ENCODE measurements at regions not wholly inside any gene's neighbourhood (a gene's known extent, or its start where the extent isn't known, plus 50 kb on each side); places are given as distances from the start of the nearest gene placed in this dataset.

DNA sequence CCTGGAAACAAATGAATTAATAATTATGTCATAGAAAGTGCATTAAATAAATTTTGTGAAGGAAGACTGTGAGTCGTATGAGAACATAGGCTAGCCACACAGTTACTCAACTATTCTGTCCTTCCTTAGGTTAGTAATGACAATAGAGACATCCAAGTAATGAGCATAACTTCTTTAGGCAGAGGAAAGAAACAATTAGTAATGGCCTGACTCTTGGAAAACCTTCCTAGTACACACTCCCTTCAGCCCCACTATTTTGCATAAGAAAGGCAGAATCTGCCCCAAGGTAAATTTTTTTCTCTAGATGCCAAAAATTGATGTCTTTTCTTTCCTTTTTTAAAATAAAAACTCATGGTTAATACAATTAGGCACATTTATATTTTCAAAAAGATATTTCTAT lies 1619.0 kb upstream of the WWC1 start:
- intact Hi-C loops (cut with micrococcal nuclease): no loop called here
- Mint-ChIP-seq H3K4me1 (ENCODE audit: low read depth) (no peaks in the 10 kb centered on the region), H3K27me3 (no peaks in the 10 kb centered on the region), H3K9me3 (peaks cover 56% of the 10 kb centered on the region), H3K36me3 (ENCODE audit: low read depth) (no peaks in the 10 kb centered on the region), H3K4me3 (no peak overlapping the region), H3K27ac (no peak overlapping the region)

DNA sequence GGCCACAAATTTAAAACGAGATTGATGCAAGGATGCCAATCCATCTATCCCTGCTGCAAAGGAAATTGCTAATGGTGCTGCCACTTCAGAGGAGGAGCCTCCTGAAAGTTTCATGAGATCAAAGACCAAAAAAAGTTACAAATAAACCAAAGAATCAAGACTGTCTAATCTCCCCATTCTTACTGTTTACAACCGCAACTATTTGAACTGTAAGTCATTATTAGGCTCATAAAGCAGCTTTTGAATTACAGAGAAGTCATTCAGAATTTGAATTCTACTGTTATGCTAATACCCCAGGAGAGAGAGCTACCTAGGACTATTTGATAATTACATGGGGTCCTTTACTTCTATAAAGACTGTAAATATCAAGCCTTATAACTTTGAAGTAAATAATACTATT lies 1613.6 kb upstream of the WWC1 start:
- no peaks in the 10 kb centered on the region for H3K36me3 Mint-ChIP-seq (ENCODE audit: low read depth)
- H3K4me1 Mint-ChIP-seq (ENCODE audit: low read depth): no peaks in the 10 kb centered on the region
- no peak overlapping the region for H3K27ac Mint-ChIP-seq
- intact Hi-C loops (cut with micrococcal nuclease): no loop called here
- H3K27me3 Mint-ChIP-seq: no peaks in the 10 kb centered on the region
- H3K4me3 Mint-ChIP-seq: no peak overlapping the region
- peaks cover 54% of the 10 kb centered on the region for H3K9me3 Mint-ChIP-seq

DNA sequence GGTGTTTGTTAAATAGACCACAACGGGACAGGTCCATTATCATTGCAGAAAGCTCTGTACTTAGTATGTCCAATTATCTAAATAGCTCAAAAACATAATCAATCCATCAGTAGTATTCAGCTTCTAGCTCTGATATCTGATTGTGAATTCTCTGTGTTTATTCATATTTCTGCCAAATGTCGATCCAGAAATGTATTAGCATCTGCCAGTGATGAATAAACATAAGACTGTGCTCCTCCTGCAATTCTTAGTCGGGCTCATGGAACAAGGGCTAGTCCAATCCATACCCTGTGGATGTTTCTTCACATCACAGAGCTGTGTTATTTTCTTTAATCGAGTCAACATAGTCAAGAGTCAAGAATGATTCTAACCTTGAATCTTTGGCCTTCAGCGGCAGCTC lies 1612.1 kb upstream of the WWC1 start:
- H3K27ac Mint-ChIP-seq: no peak overlapping the region
- H3K4me1 Mint-ChIP-seq (ENCODE audit: low read depth): no peaks in the 10 kb centered on the region
- peaks cover 46% of the 10 kb centered on the region for H3K9me3 Mint-ChIP-seq
- H3K36me3 Mint-ChIP-seq (ENCODE audit: low read depth): no peaks in the 10 kb centered on the region
- H3K4me3 Mint-ChIP-seq: no peak overlapping the region
- no peaks in the 10 kb centered on the region for H3K27me3 Mint-ChIP-seq
- intact Hi-C loops (cut with micrococcal nuclease): no loop called here

DNA sequence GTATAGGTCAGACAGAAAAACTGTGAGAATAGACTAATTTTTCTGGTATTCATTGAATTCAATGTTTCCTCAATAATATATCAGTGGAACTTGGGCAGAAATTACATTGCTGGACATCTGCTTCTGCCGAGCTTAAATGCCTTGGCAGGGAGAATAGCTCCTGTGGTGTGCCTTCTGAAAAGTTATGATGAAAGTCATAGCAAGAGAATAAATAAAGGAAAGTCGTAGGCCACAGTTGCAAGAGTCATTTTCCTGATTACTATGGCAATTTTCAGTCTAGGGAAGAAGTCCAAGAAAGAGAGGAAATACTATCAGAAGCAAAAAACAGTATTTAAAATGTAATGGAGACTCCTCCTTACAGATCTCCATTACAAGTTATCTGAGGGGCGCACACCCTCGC lies 1596.1 kb upstream of the WWC1 start:
- H3K9me3 Mint-ChIP-seq: peaks cover 26% of the 10 kb centered on the region
- no peaks in the 10 kb centered on the region for H3K36me3 Mint-ChIP-seq (ENCODE audit: low read depth)
- intact Hi-C loops (cut with micrococcal nuclease): no loop called here
- H3K4me3 Mint-ChIP-seq: no peak overlapping the region
- H3K27ac Mint-ChIP-seq: no peak overlapping the region
- H3K27me3 Mint-ChIP-seq: no peaks in the 10 kb centered on the region
- H3K4me1 Mint-ChIP-seq (ENCODE audit: low read depth): no peaks in the 10 kb centered on the region

DNA sequence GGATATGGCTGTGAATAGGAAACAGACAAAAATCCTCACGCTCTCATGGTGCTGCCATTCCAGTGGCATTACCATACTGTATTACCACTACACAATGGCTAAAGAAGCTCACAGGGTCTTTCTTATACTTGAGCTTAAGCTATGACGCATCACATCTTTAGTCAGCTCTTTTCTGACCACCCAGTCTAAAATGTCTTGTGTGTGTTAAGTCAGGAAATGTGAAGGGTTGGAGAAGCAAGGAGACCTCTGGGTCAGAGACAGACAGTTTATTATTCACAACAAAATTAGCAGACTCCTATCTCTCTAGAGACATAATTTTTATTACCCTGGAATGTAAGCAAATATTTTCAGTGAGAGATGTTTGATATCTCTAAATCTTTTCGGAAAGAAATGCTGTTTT lies 1583.2 kb upstream of the WWC1 start:
- Mint-ChIP-seq H3K27me3 (no peaks in the 10 kb centered on the region), H3K4me1 (ENCODE audit: low read depth) (no peaks in the 10 kb centered on the region), H3K4me3 (no peak overlapping the region), H3K36me3 (ENCODE audit: low read depth) (no peaks in the 10 kb centered on the region), H3K27ac (no peak overlapping the region), H3K9me3 (peaks cover 40% of the 10 kb centered on the region)
- intact Hi-C loops (cut with micrococcal nuclease): no loop called here

DNA sequence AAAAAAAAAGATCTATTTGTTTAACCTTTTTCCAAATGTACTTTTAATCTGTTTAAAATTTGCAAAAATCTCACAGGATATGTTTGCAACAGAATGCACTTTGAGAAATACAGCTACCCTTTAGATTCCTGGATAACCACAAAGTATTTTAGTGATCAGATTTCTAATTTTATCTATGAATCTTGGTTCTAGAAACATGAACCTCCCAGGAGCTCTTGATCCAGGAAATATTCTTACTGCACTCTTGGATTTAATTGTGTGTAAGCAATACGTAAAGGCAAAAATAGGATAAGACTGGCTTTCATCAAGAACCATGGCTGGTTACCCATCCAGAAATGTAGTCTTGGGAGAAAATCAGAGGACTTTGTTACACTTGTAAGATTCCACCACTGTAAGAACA lies 1581.8 kb upstream of the WWC1 start:
- H3K4me1 Mint-ChIP-seq (ENCODE audit: low read depth): no peaks in the 10 kb centered on the region
- H3K4me3 Mint-ChIP-seq: no peak overlapping the region
- no peaks in the 10 kb centered on the region for H3K36me3 Mint-ChIP-seq (ENCODE audit: low read depth)
- intact Hi-C loops (cut with micrococcal nuclease): no loop called here
- H3K27ac Mint-ChIP-seq: no peak overlapping the region
- H3K9me3 Mint-ChIP-seq: peaks cover 43% of the 10 kb centered on the region
- H3K27me3 Mint-ChIP-seq: no peaks in the 10 kb centered on the region

DNA sequence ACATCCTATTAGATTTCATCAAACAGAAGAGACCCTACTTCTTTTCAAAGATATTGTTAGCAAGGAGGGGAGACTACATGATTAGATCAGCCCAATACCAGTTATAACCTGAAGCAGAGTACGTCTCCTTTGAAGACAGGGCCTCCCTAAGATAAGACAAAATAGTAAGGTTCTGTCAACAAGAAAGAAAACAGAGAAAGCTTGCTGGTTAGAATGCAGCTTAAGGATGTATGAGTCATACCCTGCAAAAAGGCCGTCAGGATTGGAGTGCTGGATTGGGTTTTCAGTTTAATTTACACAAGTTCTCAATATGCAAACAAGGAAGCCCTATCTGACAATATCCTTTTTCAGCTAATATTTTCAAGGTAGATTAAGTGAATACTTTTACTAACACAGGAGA lies 1581.2 kb upstream of the WWC1 start:
- Mint-ChIP-seq H3K36me3 (ENCODE audit: low read depth) (no peaks in the 10 kb centered on the region), H3K27ac (no peak overlapping the region), H3K4me3 (no peak overlapping the region), H3K27me3 (no peaks in the 10 kb centered on the region), H3K9me3 (peaks cover 47% of the 10 kb centered on the region), H3K4me1 (ENCODE audit: low read depth) (no peaks in the 10 kb centered on the region)
- intact Hi-C loops (cut with micrococcal nuclease): no loop called here

DNA sequence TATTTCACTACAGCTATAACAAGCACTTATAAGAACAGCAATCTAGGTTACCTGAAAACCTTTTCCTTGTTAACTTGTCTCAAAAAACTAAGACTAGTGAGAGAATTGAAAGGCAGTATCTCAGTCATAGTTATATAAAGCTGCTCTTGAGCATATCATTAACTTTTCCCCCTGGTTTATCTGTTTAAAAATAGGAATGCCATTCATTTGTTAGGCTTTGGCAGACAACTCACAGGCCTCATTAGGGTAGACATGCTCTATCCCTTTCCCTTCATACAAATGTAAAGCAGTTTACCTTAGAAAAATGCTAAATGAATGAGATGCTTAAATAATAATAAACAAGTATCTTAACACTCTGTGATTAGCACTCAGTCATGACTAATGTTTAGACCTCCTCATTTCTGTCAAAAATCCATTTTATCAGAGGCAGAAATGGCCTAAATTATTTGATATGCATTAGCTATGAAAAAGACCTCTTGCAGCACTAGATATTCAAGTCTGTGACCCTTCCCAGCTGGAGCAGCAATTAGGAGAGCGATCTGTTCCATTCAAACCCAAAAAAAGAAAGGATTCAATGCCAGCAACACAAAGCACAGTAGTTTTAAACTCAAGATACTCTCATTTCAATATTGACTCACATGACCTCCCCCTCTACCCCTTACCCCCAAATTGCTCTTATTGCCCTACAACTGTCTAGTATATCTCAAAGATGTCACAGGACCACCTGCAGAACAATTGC lies 1578.8 kb upstream of the WWC1 start:
- Mint-ChIP-seq H3K4me3 (no peak overlapping the region), H3K27ac (no peak overlapping the region), H3K9me3 (peaks cover 49% of the 10 kb centered on the region), H3K4me1 (ENCODE audit: low read depth) (no peaks in the 10 kb centered on the region), H3K27me3 (no peaks in the 10 kb centered on the region), H3K36me3 (ENCODE audit: low read depth) (no peaks in the 10 kb centered on the region)
- intact Hi-C loops (cut with micrococcal nuclease): no loop called here

DNA sequence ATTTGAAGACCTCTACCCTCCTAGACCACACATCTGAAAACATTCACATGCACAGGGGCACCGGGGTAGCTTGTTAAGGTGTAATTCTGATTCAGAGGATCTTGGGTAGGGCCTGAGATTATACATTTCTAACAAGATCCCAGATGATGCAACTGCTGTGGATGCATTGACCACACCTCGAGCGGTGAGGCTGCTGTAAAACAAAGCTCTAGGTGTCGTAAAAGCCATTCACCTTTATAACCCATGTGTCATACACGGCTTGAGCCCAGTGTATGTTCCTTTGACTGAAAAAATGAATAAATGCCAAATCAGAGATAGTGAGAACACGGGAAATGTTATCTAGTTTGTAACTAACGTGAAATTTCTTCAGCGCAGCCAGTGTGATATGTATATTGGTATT lies 1578.2 kb upstream of the WWC1 start:
- no peaks in the 10 kb centered on the region for H3K36me3 Mint-ChIP-seq (ENCODE audit: low read depth)
- H3K9me3 Mint-ChIP-seq: peaks cover 52% of the 10 kb centered on the region
- no peaks in the 10 kb centered on the region for H3K27me3 Mint-ChIP-seq
- no peak overlapping the region for H3K4me3 Mint-ChIP-seq
- no peak overlapping the region for H3K27ac Mint-ChIP-seq
- H3K4me1 Mint-ChIP-seq (ENCODE audit: low read depth): no peaks in the 10 kb centered on the region
- intact Hi-C loops (cut with micrococcal nuclease): no loop called here

DNA sequence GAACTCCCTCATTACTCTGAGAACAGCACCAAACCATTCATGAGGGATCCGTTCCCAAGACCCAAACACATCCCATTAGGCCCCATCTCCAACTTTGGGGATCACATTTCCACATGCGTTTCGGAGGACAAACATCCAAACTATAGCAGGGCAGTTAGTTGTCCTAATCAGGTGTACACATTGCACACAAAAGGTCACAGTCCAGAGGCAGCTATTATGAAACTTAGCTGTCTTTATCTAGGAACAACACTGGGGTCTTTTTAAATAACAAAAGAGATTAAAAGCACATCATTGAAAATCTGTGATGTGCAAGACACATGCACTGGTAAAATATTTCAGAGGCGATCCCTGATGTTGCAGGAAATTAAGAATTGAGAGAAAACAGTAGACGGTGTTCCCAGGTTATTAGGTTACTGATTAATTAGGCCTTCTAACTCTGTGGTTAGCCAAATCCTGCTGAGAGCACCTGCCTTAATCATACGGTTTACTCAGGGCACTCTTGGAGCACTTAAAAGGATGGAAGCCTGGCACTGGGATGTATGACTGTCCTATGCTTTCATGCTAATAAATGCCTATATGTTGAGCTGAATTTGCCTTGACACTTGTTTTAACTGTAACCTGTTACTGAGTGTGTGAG lies 1574.5 kb upstream of the WWC1 start:
- Mint-ChIP-seq H3K4me3 (no peak overlapping the region), H3K27me3 (no peaks in the 10 kb centered on the region), H3K27ac (no peak overlapping the region), H3K4me1 (ENCODE audit: low read depth) (no peaks in the 10 kb centered on the region), H3K36me3 (ENCODE audit: low read depth) (no peaks in the 10 kb centered on the region), H3K9me3 (peaks cover 79% of the 10 kb centered on the region)
- intact Hi-C loops (cut with micrococcal nuclease): no loop called here

DNA sequence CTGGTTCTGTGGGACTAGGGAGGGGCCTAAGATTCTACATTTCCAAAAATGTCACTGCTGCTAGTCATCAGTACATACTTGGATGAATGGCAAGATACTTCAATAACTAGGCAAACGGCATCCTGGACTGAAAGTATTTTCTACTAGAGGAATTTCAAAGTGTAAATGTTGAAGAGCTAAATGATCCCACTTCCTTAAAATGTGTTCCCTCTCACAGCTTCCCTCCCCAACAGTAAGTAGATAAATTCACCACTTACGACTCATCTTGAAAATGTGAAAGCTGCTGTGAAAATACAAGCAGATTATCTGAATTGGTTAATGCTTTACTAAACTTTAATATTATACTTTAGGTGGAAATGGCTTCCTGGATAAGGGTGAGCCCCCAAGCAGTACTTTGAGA lies 1571.5 kb upstream of the WWC1 start:
- Mint-ChIP-seq H3K4me1 (ENCODE audit: low read depth) (no peaks in the 10 kb centered on the region), H3K27me3 (no peaks in the 10 kb centered on the region)
- intact Hi-C loops (cut with micrococcal nuclease): no loop called here

DNA sequence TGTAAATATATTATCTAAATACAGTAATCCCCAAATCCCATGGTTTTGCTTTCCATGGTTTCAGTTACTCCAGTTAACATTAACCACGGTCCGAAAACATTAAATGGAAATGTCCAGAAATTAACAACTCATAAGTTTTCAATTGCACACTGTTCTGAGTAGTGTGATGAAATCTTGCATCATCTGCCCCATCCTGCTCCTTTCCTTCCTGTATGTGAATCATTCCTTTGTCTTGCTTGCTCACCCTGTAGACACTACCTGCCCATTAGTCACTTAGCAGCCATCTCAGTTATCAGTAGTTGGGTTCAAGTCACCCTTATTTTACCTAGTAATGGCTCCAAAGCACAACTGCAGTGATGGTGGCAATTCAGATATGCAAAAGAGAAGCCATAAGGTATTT lies 1568.5 kb upstream of the WWC1 start:
- H3K4me1 Mint-ChIP-seq (ENCODE audit: low read depth): no peaks in the 10 kb centered on the region
- no peak overlapping the region for H3K27ac Mint-ChIP-seq
- peaks cover 30% of the 10 kb centered on the region for H3K9me3 Mint-ChIP-seq
- H3K36me3 Mint-ChIP-seq (ENCODE audit: low read depth): no peaks in the 10 kb centered on the region
- intact Hi-C loops (cut with micrococcal nuclease): no loop called here
- no peaks in the 10 kb centered on the region for H3K27me3 Mint-ChIP-seq
- no peak overlapping the region for H3K4me3 Mint-ChIP-seq

More for the DNA sequence above, 1571.5 kb upstream of the WWC1 start:
- Mint-ChIP-seq H3K9me3 (peaks cover 52% of the 10 kb centered on the region), H3K36me3 (ENCODE audit: low read depth) (no peaks in the 10 kb centered on the region), H3K4me3 (no peak overlapping the region), H3K27ac (no peak overlapping the region)

DNA sequence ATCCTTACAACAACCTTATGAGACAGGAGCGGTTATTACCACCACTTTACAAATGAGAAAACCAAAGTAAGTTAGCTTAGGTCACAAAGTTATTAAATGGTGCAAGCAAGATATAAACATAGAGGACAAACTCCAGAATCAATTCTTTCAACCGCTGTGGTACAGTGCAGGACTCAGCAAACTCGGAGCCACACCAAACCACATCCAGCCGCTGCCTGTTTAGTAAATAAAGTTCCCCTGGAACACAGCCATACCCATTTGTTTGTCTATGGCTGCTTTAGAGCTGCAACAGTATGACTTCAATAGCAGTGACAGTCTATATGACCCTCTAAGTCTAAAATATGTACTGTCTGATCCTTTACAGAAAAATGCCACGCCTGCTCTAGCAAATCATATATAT lies 1567.2 kb upstream of the WWC1 start:
- Mint-ChIP-seq H3K27ac (no peak overlapping the region), H3K4me3 (no peak overlapping the region), H3K4me1 (ENCODE audit: low read depth) (no peaks in the 10 kb centered on the region), H3K9me3 (peaks cover 19% of the 10 kb centered on the region), H3K27me3 (no peaks in the 10 kb centered on the region), H3K36me3 (ENCODE audit: low read depth) (no peaks in the 10 kb centered on the region)
- intact Hi-C loops (cut with micrococcal nuclease): no loop called here

DNA sequence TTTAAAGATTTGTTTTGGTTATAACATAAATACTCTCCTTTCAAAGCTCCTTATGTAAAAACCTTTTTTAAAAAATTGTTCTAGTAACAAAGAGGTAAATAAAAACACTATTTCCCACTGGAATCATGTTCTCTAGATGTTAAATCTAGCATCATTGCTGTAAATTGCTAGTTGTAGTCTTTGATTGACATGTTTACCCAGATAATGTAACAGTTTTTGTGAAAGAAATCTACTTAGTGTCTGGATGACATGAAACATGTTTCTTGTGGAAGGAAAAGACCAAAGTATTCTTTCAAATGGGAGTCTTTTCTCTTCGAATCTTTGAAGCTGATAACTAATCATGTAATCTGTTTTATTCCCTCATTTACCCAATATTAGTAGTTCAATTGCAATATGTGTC lies 1565.9 kb upstream of the WWC1 start:
- no peaks in the 10 kb centered on the region for H3K4me1 Mint-ChIP-seq (ENCODE audit: low read depth)
- H3K36me3 Mint-ChIP-seq (ENCODE audit: low read depth): no peaks in the 10 kb centered on the region
- intact Hi-C loops (cut with micrococcal nuclease): no loop called here
- no peak overlapping the region for H3K27ac Mint-ChIP-seq
- no peaks in the 10 kb centered on the region for H3K27me3 Mint-ChIP-seq
- H3K9me3 Mint-ChIP-seq: peaks cover 5% of the 10 kb centered on the region
- no peak overlapping the region for H3K4me3 Mint-ChIP-seq

DNA sequence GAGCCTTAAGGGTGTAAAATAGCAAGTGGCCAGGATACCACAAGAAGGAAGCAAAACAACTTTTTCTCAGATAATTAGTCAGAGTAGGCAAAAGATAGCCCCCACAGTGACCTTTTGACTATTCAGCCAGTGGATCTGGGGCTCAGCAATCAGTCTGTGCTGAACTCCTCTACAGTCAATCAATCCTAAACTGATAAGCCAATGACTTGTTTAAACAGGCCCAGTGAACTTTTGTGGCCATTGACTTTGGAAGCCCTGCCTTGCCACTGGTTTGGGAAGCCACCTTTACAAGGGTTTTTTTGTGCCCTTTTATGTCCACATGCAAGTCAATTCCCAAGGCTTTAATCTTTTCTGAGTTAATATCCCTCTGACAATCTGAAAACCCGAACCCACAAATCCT lies 1565.0 kb upstream of the WWC1 start:
- H3K4me1 Mint-ChIP-seq (ENCODE audit: low read depth): no peaks in the 10 kb centered on the region
- no peak overlapping the region for H3K4me3 Mint-ChIP-seq
- H3K36me3 Mint-ChIP-seq (ENCODE audit: low read depth): no peaks in the 10 kb centered on the region
- H3K27ac Mint-ChIP-seq: no peak overlapping the region
- H3K27me3 Mint-ChIP-seq: no peaks in the 10 kb centered on the region
- intact Hi-C loops (cut with micrococcal nuclease): no loop called here
- no peaks in the 10 kb centered on the region for H3K9me3 Mint-ChIP-seq

All from dendritic cell treated with granulocyte-macrophage colony-stimulating factor and Interleukin-4, amounts not matched to agents 40 ng/mL and 50 ng/mL, for 4 days (primary cell).